GM12878 (cell line): ENCODE measurements at regions not wholly inside any gene's neighbourhood (a gene's known extent, or its start where the extent isn't known, plus 50 kb on each side); places are given as distances from the start of the nearest gene placed in this dataset.

ENCODE experiments used
- ATAC-seq: fragments of 200-7000 bp; cut with Tn5 transposase; 3 replicates; pipeline ENCODE4 v1.9.1; 2020; ENCODE audit warnings: mild to moderate bottlenecking, moderate library complexity
- BruUV-seq: library from RNA; stranded (reverse); fragments of 400-500 nt; replicated peaks from 2 replicates; lab custom pipeline; 2021; lab: Mats Ljungman, UMichigan
- CTCF ChIA-PET: fragments of 300-600 bp; sonication (Branson Sonifier 250); formaldehyde crosslinking; extraction: SDS; loops from one replicate; lab custom pipeline; 2021; ENCODE audit warnings: inconsistent platforms; lab: Yijun Ruan, JAX
- POLR2A ChIA-PET: fragments of 350-600 bp; formaldehyde crosslinking; extraction: SDS; loops from one replicate; lab custom pipeline; 2021; ENCODE audit warnings: inconsistent platforms; lab: Charles Lee
- RAD21 ChIA-PET: fragments of 300-600 bp; sonication (Branson Sonifier 250); formaldehyde crosslinking; loops from one replicate; lab custom pipeline; 2023; ENCODE audit warnings: antibody characterized with exemption; ENCODE audit not compliant: unreplicated experiment; lab: Charles Lee
- SMC1A ChIA-PET: fragments of 300-600 bp; sonication (Branson Sonifier 250); formaldehyde crosslinking; loops from one replicate; lab custom pipeline; 2023; ENCODE audit not compliant: unreplicated experiment, uncharacterized antibody; lab: Charles Lee
- DNase-seq: peaks from one replicate; pipeline ENCODE4 v3.0.0-alpha.2; 2011; ENCODE audit warnings: low read depth, low spot score
- FAIRE-seq: peaks from 3 replicates; lab custom pipeline; 2011; peaks lifted over from hg19 to GRCh38; lab: Jason Lieb, UNC
- H2AFZ ChIP-seq: 2 replicates; pipeline ENCODE4 v1.6.0; 2011; ENCODE audit warnings: low read depth, low read length, control low read depth; ENCODE audit not compliant: control insufficient read depth
- H3K27ac ChIP-seq: 2 replicates; pipeline ENCODE4 v1.5.1; 2011; ENCODE audit warnings: control low read depth; ENCODE audit not compliant: control insufficient read depth, insufficient read depth
- H3K27me3 ChIP-seq, 2 experiments: replicated peaks in 1 of 2; 2 replicates each; pipeline versions ENCODE4 v1.6.0 to v1.6.1; 2011; ENCODE audit warnings: low read length in 1 of 2; ENCODE audit not compliant: control insufficient read depth in 2 of 2, insufficient read depth in 2 of 2
- H3K36me3 ChIP-seq, 2 experiments: 2 replicates each; pipeline ENCODE4 v1.5.1; 2011; ENCODE audit warnings: low read length in 1 of 2; ENCODE audit not compliant: control insufficient read depth in 2 of 2, insufficient read depth in 2 of 2
- H3K4me1 ChIP-seq: 2 replicates; pipeline ENCODE4 v1.6.1; 2011; ENCODE audit warnings: mild to moderate bottlenecking, low read length, moderate library complexity, mixed read lengths; ENCODE audit not compliant: control insufficient read depth, insufficient read depth
- H3K4me2 ChIP-seq: 2 replicates; pipeline ENCODE4 v1.6.0; 2011; ENCODE audit warnings: control low read depth; ENCODE audit not compliant: control insufficient read depth, insufficient read depth
- H3K4me3 ChIP-seq: fragments of 200-600 bp; sonication (generic); 2 replicates; pipeline ENCODE4 v1.5.1; 2016
- H3K79me2 ChIP-seq: 2 replicates; pipeline ENCODE4 v1.6.0; 2011; ENCODE audit warnings: low read length; ENCODE audit not compliant: control insufficient read depth, insufficient read depth
- H3K9ac ChIP-seq: 2 replicates; pipeline ENCODE4 v1.8.0; 2011; ENCODE audit warnings: low read length, control low read depth, mixed read lengths; ENCODE audit not compliant: control insufficient read depth, insufficient read depth
- H3K9me3 ChIP-seq: replicated peaks from 3 replicates; pipeline ENCODE4 v1.5.1; 2011; ENCODE audit warnings: mild to moderate bottlenecking, low read length; ENCODE audit not compliant: control insufficient read depth, insufficient read depth
- H4K20me1 ChIP-seq: 2 replicates; pipeline ENCODE4 v1.6.0; 2011; ENCODE audit not compliant: control insufficient read depth, insufficient read depth
- CEBPB ChIP-seq, 2 experiments: fragments of 150-350 bp in 1 of 2; IDR thresholded peaks; 2 replicates each; pipeline ENCODE4 v1.6.1; 2012 to 2014; ENCODE audit warnings: low read depth in 2 of 2, low read length in 2 of 2, borderline replicate concordance in 1 of 2, inconsistent platforms in 1 of 2
- CREB1 ChIP-seq: IDR thresholded peaks from 2 replicates; pipeline ENCODE4 v1.6.1; 2012; ENCODE audit warnings: low read depth, mild to moderate bottlenecking, inconsistent platforms
- MEF2A ChIP-seq: IDR thresholded peaks from 2 replicates; pipeline ENCODE4 v1.6.1; 2011; ENCODE audit warnings: low read depth, mild to moderate bottlenecking, low read length, moderate library complexity; ENCODE audit not compliant: insufficient read depth
- NFIC ChIP-seq: IDR thresholded peaks from 2 replicates; pipeline ENCODE4 v1.6.1; 2012; ENCODE audit warnings: low read depth, mild to moderate bottlenecking, inconsistent platforms, low read length, moderate library complexity
- NR2C1 ChIP-seq: fragments of 450-650 bp; IDR thresholded peaks from 2 replicates; pipeline ENCODE4 v1.6.1; 2017; ENCODE audit warnings: antibody characterized with exemption, mild to moderate bottlenecking, moderate library complexity
- SIX5 ChIP-seq: IDR thresholded peaks from 2 replicates; pipeline ENCODE4 v1.6.1; 2011; ENCODE audit warnings: mild to moderate bottlenecking, low read depth, low read length, moderate library complexity; ENCODE audit not compliant: severe bottlenecking
- WGBS: methylation state at CpG from one replicate; pipeline ENCODE4 v1.1.6; 2016; ENCODE audit warnings: low lambda C conversion rate; ENCODE audit not compliant: insufficient replicate concordance, insufficient coverage; ENCODE audit errors: missing lambda C conversion rate; 5-methylcytosine and 5-hydroxymethylcytosine counted together
- in situ Hi-C: fragments of 300-500 bp; cut with MboI; formaldehyde crosslinking; loops from 9 replicates; pipeline ENCODE4 v1.14.3; 2018; ENCODE audit warnings: mixed read lengths
- intact Hi-C: fragments of 100-400 bp; cut with micrococcal nuclease; formaldehyde crosslinking; loops from one replicate; pipeline ENCODE4 v1.14.2; 2022; ENCODE audit not compliant: unreplicated experiment
- TF ChIP-seq, protein P1 (sequence below): fragments of 450-650 bp; formaldehyde crosslinking; IDR thresholded peaks from 2 replicates; pipeline ENCODE4 v1.4.0; 2020; ENCODE audit warnings: mild to moderate bottlenecking, moderate library complexity
- TF ChIP-seq, protein P2 (sequence below): fragments of 450-650 bp; IDR thresholded peaks from 2 replicates; pipeline ENCODE4 v1.6.1; 2017; ENCODE audit warnings: mild to moderate bottlenecking

DNA sequence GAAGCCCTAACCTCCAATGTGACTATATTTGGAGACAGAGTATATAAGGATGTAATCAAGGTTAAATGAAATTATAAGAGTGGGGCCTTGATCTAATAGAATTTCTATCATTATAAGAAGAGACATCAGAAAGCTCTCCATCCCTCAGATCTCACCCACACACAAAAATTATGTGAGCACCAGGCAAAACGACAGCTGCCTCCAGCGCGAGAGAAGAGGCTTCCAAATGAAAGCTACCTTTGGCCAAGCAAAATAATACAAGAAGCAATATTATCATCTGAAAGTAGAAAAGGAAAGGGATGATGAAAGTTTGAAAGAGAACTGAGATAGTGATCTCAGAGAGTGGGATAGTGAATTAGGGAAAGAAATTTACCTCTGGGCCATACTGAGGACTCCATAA is 1192.5 kb downstream of the NXPH1 start (continued):
- TF ChIP-seq NR2C1: no peak
- TF ChIP-seq SIX5: no peak
- no peak for TF ChIP-seq CREB1
- TF ChIP-seq MEF2A: no peak
- TF ChIP-seq CEBPB (IDR thresholded peaks at IDR 0.05; ENCODE audit: borderline replicate concordance in 1 of 2, low read depth in 2 of 2, low read length in 2 of 2): no peak

DNA sequence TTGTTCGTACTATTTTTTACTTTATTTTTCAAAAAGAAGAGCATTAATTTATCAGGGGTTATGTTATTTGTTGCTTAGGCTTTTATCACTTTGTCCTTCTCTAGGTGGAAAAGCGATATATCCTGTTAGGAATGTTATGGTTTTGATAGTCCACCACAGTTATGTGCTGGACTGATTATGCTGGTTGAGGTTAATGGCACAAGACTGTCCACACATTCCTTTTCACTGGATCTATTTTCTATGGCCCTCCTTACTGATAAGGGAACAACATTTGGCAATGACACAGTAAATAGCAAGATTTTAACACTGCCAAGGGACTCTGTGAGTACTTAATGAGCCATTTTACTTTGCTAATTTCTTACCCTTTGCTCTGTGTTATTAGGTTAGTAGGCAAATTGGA is 1212.3 kb downstream of the NXPH1 start:
- no peak overlapping the region for H3K9ac ChIP-seq
- no peaks in the 10 kb centered on the region for H3K9me3 ChIP-seq
- POLR2A ChIA-PET: no interaction called here
- no peaks in the 10 kb centered on the region for H4K20me1 ChIP-seq
- CTCF ChIA-PET: no interaction called here
- BruUV-seq: no TSS peak
- no peaks in the 10 kb centered on the region for H3K36me3 ChIP-seq
- H3K27me3 ChIP-seq: no peaks in the 10 kb centered on the region
- no peak for ATAC-seq
- H3K79me2 ChIP-seq: no peaks in the 10 kb centered on the region
- no peak overlapping the region for H3K4me3 ChIP-seq
- no peak overlapping the region for H2AFZ ChIP-seq
- no peak overlapping the region for H3K4me2 ChIP-seq
- WGBS: 0% methylated on average over 2 of the region's 2 CpGs
- no peak overlapping the region for H3K27ac ChIP-seq
- SMC1A ChIA-PET: no interaction called here
- H3K4me1 ChIP-seq: no peaks in the 10 kb centered on the region
- TF ChIP-seq, protein P1, sequence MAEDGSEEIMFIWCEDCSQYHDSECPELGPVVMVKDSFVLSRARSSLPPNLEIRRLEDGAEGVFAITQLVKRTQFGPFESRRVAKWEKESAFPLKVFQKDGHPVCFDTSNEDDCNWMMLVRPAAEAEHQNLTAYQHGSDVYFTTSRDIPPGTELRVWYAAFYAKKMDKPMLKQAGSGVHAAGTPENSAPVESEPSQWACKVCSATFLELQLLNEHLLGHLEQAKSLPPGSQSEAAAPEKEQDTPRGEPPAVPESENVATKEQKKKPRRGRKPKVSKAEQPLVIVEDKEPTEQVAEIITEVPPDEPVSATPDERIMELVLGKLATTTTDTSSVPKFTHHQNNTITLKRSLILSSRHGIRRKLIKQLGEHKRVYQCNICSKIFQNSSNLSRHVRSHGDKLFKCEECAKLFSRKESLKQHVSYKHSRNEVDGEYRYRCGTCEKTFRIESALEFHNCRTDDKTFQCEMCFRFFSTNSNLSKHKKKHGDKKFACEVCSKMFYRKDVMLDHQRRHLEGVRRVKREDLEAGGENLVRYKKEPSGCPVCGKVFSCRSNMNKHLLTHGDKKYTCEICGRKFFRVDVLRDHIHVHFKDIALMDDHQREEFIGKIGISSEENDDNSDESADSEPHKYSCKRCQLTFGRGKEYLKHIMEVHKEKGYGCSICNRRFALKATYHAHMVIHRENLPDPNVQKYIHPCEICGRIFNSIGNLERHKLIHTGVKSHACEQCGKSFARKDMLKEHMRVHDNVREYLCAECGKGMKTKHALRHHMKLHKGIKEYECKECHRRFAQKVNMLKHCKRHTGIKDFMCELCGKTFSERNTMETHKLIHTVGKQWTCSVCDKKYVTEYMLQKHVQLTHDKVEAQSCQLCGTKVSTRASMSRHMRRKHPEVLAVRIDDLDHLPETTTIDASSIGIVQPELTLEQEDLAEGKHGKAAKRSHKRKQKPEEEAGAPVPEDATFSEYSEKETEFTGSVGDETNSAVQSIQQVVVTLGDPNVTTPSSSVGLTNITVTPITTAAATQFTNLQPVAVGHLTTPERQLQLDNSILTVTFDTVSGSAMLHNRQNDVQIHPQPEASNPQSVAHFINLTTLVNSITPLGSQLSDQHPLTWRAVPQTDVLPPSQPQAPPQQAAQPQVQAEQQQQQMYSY (CRISPR knock-in tag): no peak
- TF ChIP-seq NFIC: no peak
- TF ChIP-seq, protein P2, sequence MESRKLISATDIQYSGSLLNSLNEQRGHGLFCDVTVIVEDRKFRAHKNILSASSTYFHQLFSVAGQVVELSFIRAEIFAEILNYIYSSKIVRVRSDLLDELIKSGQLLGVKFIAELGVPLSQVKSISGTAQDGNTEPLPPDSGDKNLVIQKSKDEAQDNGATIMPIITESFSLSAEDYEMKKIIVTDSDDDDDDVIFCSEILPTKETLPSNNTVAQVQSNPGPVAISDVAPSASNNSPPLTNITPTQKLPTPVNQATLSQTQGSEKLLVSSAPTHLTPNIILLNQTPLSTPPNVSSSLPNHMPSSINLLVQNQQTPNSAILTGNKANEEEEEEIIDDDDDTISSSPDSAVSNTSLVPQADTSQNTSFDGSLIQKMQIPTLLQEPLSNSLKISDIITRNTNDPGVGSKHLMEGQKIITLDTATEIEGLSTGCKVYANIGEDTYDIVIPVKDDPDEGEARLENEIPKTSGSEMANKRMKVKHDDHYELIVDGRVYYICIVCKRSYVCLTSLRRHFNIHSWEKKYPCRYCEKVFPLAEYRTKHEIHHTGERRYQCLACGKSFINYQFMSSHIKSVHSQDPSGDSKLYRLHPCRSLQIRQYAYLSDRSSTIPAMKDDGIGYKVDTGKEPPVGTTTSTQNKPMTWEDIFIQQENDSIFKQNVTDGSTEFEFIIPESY: no peak
- no peak for FAIRE-seq
- RAD21 ChIA-PET: no interaction called here
- in situ Hi-C loops (no loop called here), intact Hi-C loops (no loop called here)
- DNase-seq: no peak
